Epithelial cell of esophagus (primary cell): ENCODE measurements at regions not wholly inside any gene's neighbourhood (a gene's known extent, or its start where the extent isn't known, plus 50 kb on each side); places are given as distances from the start of the nearest gene placed in this dataset.

Experiments
- DNase-seq: peaks from one replicate; pipeline ENCODE4 v3.0.0; 2010; ENCODE audit warnings: low read depth
- H3K4me3 ChIP-seq: 2 replicates; pipeline ENCODE4 v1.5.1; 2011; ENCODE audit warnings: mild to moderate bottlenecking, low read length, control low read depth
- CTCF ChIP-seq: IDR thresholded peaks from 2 replicates; pipeline ENCODE4 v1.5.1; 2011; ENCODE audit warnings: low read depth, mild to moderate bottlenecking, low read length, control low read depth, inconsistent platforms; ENCODE audit not compliant: insufficient read depth; ENCODE audit errors: missing control alignments

DNA sequence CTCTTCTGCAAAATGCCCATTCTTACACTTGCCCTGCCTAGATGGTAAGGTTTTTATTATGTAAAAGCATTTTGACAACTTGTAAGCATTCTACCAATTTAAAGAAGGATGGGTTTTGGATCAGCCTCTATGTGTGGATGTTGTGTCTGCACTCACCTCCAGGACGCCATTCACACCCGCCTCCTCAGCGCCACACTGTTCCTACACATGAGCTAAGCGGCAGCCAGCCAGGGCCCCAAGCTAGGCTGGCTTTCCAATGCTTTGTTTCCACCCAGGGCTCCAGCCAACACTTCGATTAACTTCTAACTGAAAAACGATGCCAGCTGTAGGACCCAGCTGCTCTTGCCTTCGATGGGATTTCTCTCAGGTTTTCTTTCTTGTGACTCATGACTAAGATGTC, 73.3 kb upstream of the FZD7 start:
- no peak overlapping the region for H3K4me3 ChIP-seq
- DNase-seq: no peak
- no peak for TF ChIP-seq CTCF

- H3K4me3 ChIP-seq: no peak overlapping the region
- TF ChIP-seq CTCF: no peak
- DNase-seq: no peak
Observed at GRCh38 chr2:201961401-201961800, 72.3 kb upstream of the FZD7 start.

- no peak for TF ChIP-seq CTCF
- no peak for DNase-seq
- H3K4me3 ChIP-seq: no peak overlapping the region
Observed at GRCh38 chr2:201962774-201963562, 70.7 kb upstream of the FZD7 start.

GRCh38 chr2:201964011-201964410, 69.6 kb upstream of the FZD7 start:
- DNase-seq: no peak
- TF ChIP-seq CTCF: no peak
- H3K4me3 ChIP-seq: no peak overlapping the region

DNA sequence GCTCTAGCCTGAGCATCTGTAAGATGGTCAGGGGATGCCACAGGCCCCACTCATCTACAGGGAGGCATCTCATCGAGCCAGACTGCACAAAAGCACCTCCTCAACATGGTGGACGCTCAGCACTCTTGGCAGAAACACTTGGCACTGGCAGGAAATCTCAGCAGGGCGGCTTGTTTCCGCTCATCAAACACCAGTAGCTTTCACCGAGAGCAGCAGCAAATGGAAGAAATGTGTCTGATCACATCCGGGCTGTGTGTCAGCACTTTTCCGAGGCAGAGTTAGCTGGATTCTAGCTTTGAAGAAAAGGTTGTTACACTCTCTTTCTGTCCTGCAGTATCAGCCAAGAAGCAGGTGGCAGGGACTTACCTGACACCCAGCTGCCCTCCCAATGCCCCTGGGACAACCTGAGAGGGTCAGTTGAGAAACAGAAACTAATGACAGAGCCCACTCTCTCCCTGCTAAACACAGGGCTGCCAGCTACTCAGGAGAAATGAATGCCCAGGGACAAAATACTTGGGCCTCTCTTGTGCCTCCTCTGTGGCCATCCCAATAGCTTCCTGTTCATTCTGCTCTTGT, 68.9 kb upstream of the FZD7 start:
- no peak for DNase-seq
- no peak overlapping the region for H3K4me3 ChIP-seq
- no peak for TF ChIP-seq CTCF

GRCh38 chr2:201965550-201965949, 68.1 kb upstream of the FZD7 start:
- H3K4me3 ChIP-seq: no peak overlapping the region
- TF ChIP-seq CTCF: no peak
- DNase-seq: peak; percentile 15
